Activated CD8-positive, alpha-beta memory T cell treated with anti-CD3 and anti-CD28 coated beads, Interleukin-2, amount 50 U/mL, for 48 hours (primary cell): ENCODE measurements at regions not wholly inside any gene's neighbourhood (a gene's known extent, or its start where the extent isn't known, plus 50 kb on each side); places are given as distances from the start of the nearest gene placed in this dataset.

Experiments
- DNase-seq: peaks from one replicate; pipeline ENCODE4 v3.0.0-alpha.2; 2020

GRCh38 chr10:104577163-104577562 lies 63.9 kb upstream of the SORCS3 start:
- DNase-seq = no peak

GRCh38 chr10:104577861-104578521 lies 63.1 kb upstream of the SORCS3 start:
- no peak for DNase-seq

- no peak for DNase-seq
Observed at GRCh38 chr10:104578671-104579070, 62.4 kb upstream of the SORCS3 start.

- DNase-seq = no peak
Observed at GRCh38 chr10:104579136-104579535, 62.0 kb upstream of the SORCS3 start.

- no peak for DNase-seq
Observed at GRCh38 chr10:104580321-104580720, 60.8 kb upstream of the SORCS3 start.

GRCh38 chr10:104580774-104581675 lies 60.1 kb upstream of the SORCS3 start:
- peak; percentile 87 for DNase-seq

GRCh38 chr10:104581884-104582601 lies 59.0 kb upstream of the SORCS3 start:
- DNase-seq = no peak

- no peak for DNase-seq
Observed at GRCh38 chr10:104582602-104582951, 58.5 kb upstream of the SORCS3 start.

GRCh38 chr10:104582966-104583365 lies 58.1 kb upstream of the SORCS3 start:
- DNase-seq = no peak

- no peak for DNase-seq
Observed at GRCh38 chr10:104584541-104584940, 56.5 kb upstream of the SORCS3 start.

GRCh38 chr10:104587751-104588150 lies 53.3 kb upstream of the SORCS3 start:
- no peak for DNase-seq

GRCh38 chr10:104589431-104589830 lies 51.7 kb upstream of the SORCS3 start:
- no peak for DNase-seq

GRCh38 chr10:104589871-104590270 lies 51.2 kb upstream of the SORCS3 start:
- DNase-seq = no peak
